Thymus (tissue), 11 donors: ENCODE measurements at regions not wholly inside any gene's neighbourhood (a gene's known extent, or its start where the extent isn't known, plus 50 kb on each side); places are given as distances from the start of the nearest gene placed in this dataset.
"Not testable (repeated sequence)": the region's sequence is repeated elsewhere in the genome, so short reads cannot be mapped to it uniquely, and the experiment has no call there.

Source experiments
- DNase-seq, 9 donors: peaks; one replicate each; pipeline ENCODE4 v3.0.0-alpha.2; 2013; ENCODE audit warnings: low spot score in 9 of 9, low read depth in 6 of 9, missing footprints in 1 of 9
- H3K27ac ChIP-seq, 2 donors: one replicate each; pipeline ENCODE4 v1.5.1; 2013; ENCODE audit warnings: control low read depth in 1 of 2, low read depth in 1 of 2, low read length in 1 of 2, mild to moderate bottlenecking in 1 of 2, moderate library complexity in 1 of 2
- H3K27me3 ChIP-seq, 2 donors: one replicate each; pipeline ENCODE4 v1.5.1; 2013; ENCODE audit warnings: low read length in 1 of 2; ENCODE audit not compliant: control insufficient read depth in 2 of 2, insufficient read depth in 1 of 2
- H3K36me3 ChIP-seq, 2 donors: one replicate each; pipeline ENCODE4 v1.5.1; 2013; ENCODE audit warnings: low read length in 1 of 2, mild to moderate bottlenecking in 1 of 2, moderate library complexity in 1 of 2; ENCODE audit not compliant: control insufficient read depth in 2 of 2, insufficient read depth in 2 of 2
- H3K4me1 ChIP-seq, 2 donors: one replicate each; pipeline ENCODE4 v1.5.1; 2013; ENCODE audit warnings: low read length in 2 of 2; ENCODE audit not compliant: control insufficient read depth in 2 of 2, insufficient read depth in 2 of 2
- H3K4me3 ChIP-seq, 2 donors: one replicate each; pipeline ENCODE4 v1.5.1; 2013; ENCODE audit warnings: low read length in 2 of 2, control low read depth in 1 of 2, mild to moderate bottlenecking in 1 of 2
- H3K9me3 ChIP-seq, 2 donors: one replicate each; pipeline ENCODE4 v1.5.1; 2013; ENCODE audit warnings: low read length in 1 of 2, mild to moderate bottlenecking in 1 of 2; ENCODE audit not compliant: control insufficient read depth in 2 of 2, insufficient read depth in 1 of 2
- WGBS: extraction: QIAGEN DNeasy Blood & Tissue Kit; methylation state at CpG from one replicate; pipeline ENCODE4 v1.1.7; 2013; 5-methylcytosine and 5-hydroxymethylcytosine counted together
- donor health status: healthy.

- Histone ChIP-seq H3K9me3 (no peaks in the 10 kb centered on the region), H3K4me1 (peaks cover 11 to 38% of the 10 kb centered on the region in 2 donors), H3K27me3 (no peaks in the 10 kb centered on the region), H3K36me3 (no peaks in the 10 kb centered on the region), H3K4me3 (no peak overlapping the region), H3K27ac (peak overlapping the region in 1 of 2 donors; percentile 46)
- DNase-seq, result no peak
- WGBS, result 98% methylated on average over 7 of the region's 7 CpGs
Observed at GRCh38 chr1:93766451-93766850, 84.8 kb upstream of the BCAR3 start.

GRCh38 chr1:93765099-93765498, 83.5 kb upstream of the BCAR3 start:
- no peak overlapping the region for H3K27ac ChIP-seq
- DNase-seq, result no peak
- no peaks in the 10 kb centered on the region for H3K36me3 ChIP-seq
- H3K27me3 ChIP-seq, result no peaks in the 10 kb centered on the region
- peaks cover 0 to 4% of the 10 kb centered on the region in 2 donors for H3K9me3 ChIP-seq
- no peak overlapping the region for H3K4me3 ChIP-seq
- H3K4me1 ChIP-seq, result peaks cover 11 to 35% of the 10 kb centered on the region in 2 donors

- Histone ChIP-seq H3K27ac (no peak overlapping the region), H3K9me3 (peaks cover 0 to 4% of the 10 kb centered on the region in 2 donors), H3K36me3 (no peaks in the 10 kb centered on the region), H3K4me1 (peaks cover 11 to 37% of the 10 kb centered on the region in 2 donors), H3K4me3 (no peak overlapping the region), H3K27me3 (no peaks in the 10 kb centered on the region)
- no peak for DNase-seq
- WGBS, result 96% methylated on average over 5 of the region's 5 CpGs
Observed at GRCh38 chr1:93764366-93764750, 82.7 kb upstream of the BCAR3 start.

- peaks cover 15 to 39% of the 10 kb centered on the region in 2 donors for H3K4me1 ChIP-seq
- no peak overlapping the region for H3K27ac ChIP-seq
- WGBS, result 98% methylated on average over 5 of the region's 5 CpGs
- no peaks in the 10 kb centered on the region for H3K36me3 ChIP-seq
- H3K4me3 ChIP-seq, result no peak overlapping the region
- H3K9me3 ChIP-seq, result peaks cover 0 to 4% of the 10 kb centered on the region in 2 donors
- no peaks in the 10 kb centered on the region for H3K27me3 ChIP-seq
- no peak for DNase-seq
Observed at GRCh38 chr1:93763704-93764365, 82.2 kb upstream of the BCAR3 start.

- H3K36me3 ChIP-seq, result no peaks in the 10 kb centered on the region
- DNase-seq, result peak in 1 of 9 donors; percentile 34
- no peak overlapping the region for H3K4me3 ChIP-seq
- peaks cover 10 to 22% of the 10 kb centered on the region in 2 donors for H3K4me1 ChIP-seq
- WGBS, result 72% methylated on average over 7 of the region's 7 CpGs
- H3K9me3 ChIP-seq, result peaks cover 0 to 4% of the 10 kb centered on the region in 2 donors
- peak overlapping the region in 1 of 2 donors; percentile 38 for H3K27ac ChIP-seq
- no peaks in the 10 kb centered on the region for H3K27me3 ChIP-seq
Observed at GRCh38 chr1:93758842-93759515, 77.3 kb upstream of the BCAR3 start.

GRCh38 chr1:93757256-93758036, 75.8 kb upstream of the BCAR3 start:
- no peak for DNase-seq

GRCh38 chr1:93756657-93757056, 75.0 kb upstream of the BCAR3 start:
- peaks cover 0 to 7% of the 10 kb centered on the region in 2 donors for H3K9me3 ChIP-seq
- H3K4me1 ChIP-seq, result peaks cover 15 to 37% of the 10 kb centered on the region in 2 donors
- no peak overlapping the region for H3K4me3 ChIP-seq
- H3K27ac ChIP-seq, result no peak overlapping the region
- no peak for DNase-seq
- H3K36me3 ChIP-seq, result no peaks in the 10 kb centered on the region
- H3K27me3 ChIP-seq, result no peaks in the 10 kb centered on the region

More at GRCh38 chr1:93757256-93758036, 75.8 kb upstream of the BCAR3 start:
- Histone ChIP-seq H3K9me3 (peaks cover 0 to 4% of the 10 kb centered on the region in 2 donors), H3K4me3 (no peak overlapping the region), H3K27ac (no peak overlapping the region), H3K36me3 (no peaks in the 10 kb centered on the region), H3K27me3 (no peaks in the 10 kb centered on the region), H3K4me1 (peaks cover 10 to 30% of the 10 kb centered on the region in 2 donors)
- 98% methylated on average over 8 of the region's 8 CpGs for WGBS

GRCh38 chr1:93755251-93755715, 73.6 kb upstream of the BCAR3 start:
- not testable (repeated sequence) for H3K9me3 ChIP-seq, H3K36me3 ChIP-seq, DNase-seq, H3K4me3 ChIP-seq, H3K27me3 ChIP-seq, H3K27ac ChIP-seq
- H3K4me1 ChIP-seq, result peaks cover 29 to 50% of the 10 kb centered on the region in 2 donors
